ENCODE measurements at regions not wholly inside any gene's neighbourhood (a gene's known extent, or its start where the extent isn't known, plus 50 kb on each side); places are given as distances from the start of the nearest gene placed in this dataset.
"Not testable (repeated sequence)": the region's sequence is repeated elsewhere in the genome, so short reads cannot be mapped to it uniquely, and the experiment has no call there.

DNA sequence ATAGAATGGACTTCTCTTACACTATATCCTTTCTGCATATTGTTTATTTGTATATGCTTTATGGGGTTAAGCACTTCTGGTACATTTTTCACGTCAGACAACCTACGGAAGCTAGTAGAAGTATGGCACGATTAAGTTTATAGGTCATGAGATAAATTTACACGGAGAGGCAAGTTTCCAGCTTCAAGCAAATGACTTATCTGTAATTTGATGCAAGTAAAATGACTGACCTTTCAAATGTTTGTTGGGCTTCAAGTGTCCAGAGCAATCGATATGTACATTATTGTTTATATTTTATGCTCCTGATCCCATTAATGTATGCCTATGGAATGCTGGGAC, 97.5 kb upstream of the EFEMP1 start:
- DNase-seq (ENCODE audit: low spot score), result no peak

DNA sequence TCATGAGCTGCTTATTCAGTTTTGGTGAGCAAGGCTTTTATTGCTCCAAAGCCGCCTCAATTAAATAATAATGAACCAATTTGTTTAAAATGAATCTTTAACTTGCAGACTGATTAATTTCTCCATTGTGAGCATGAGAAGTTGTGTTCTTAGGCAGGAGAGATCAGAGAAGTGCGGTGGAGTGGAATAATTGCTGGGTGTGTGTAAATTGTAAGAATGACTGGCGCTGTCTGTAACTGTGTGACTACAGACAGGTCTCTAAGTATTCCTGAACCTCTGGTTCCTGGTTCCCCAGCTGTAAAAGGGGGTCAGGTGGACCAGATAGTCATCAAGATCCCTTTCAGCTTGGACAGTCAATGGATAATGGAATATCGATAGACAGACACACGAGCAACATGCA, 98.0 kb upstream of the EFEMP1 start:
- DNase-seq (ENCODE audit: low spot score), result no peak

DNA sequence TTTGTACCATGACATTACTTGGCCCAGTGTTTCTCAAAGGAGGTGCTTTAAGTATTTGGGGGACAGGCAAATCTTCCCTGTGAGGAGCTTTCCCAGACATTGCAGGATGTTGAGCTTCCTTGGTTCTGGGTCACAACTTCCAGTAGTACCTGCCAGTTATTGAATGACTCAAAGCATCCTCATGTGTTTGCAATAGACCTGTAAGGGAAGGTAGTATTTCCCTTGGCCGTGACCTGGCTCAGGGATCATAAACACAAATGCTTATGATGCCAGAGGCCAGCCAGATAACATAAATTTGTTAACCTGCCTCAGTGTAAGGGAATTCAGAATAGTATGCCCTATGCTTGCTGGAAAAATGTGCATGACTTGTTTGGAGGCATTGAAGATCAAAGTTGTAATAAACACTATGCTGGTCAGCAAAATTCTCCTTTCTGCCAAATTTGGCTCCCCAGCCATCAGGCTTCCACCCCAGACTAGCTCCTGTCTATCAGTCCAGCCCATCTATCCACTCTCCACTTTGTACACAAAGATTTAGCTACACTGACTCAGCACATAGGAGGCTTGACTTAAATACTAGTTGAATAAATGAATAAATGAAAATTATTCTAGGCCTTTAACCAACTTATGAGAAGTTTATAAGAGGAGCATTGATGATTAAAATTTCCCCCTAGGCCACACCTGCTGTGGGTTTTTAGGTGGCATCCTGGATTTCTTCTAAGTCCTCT, 102.0 kb upstream of the EFEMP1 start:
- no peak for DNase-seq (ENCODE audit: low spot score)

DNA sequence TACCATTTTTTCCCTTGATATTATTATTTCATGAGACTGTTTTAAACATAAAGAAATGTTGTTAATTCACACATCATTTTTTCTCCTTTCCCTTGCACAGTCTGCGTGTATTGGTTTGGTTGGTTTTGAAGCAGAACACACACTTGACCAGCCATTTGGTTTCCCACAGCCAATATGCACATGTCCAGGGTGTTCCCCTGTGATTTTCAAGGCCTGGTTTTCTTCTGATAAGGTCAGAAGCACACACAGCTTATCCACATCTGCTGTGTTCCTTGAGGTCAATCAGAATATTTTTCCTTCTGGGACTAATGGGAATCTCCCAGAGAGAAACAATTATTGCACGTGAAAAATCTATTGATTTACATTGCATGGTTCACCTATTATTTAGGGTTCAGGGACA, 103.2 kb upstream of the EFEMP1 start:
- no peak for DNase-seq (ENCODE audit: low spot score)

- DNase-seq (ENCODE audit: low spot score), result no peak
Measured at GRCh38 chr2:56030062-56030461, 106.5 kb upstream of the EFEMP1 start.

GRCh38 chr2:56030901-56031300, 107.3 kb upstream of the EFEMP1 start:
- no peak for DNase-seq (ENCODE audit: low spot score)

- no peak for DNase-seq (ENCODE audit: low spot score)
Measured at GRCh38 chr2:56034258-56034657, 110.7 kb upstream of the EFEMP1 start.

GRCh38 chr2:56040189-56040588, 116.6 kb upstream of the EFEMP1 start:
- DNase-seq (ENCODE audit: low spot score), result no peak

DNA sequence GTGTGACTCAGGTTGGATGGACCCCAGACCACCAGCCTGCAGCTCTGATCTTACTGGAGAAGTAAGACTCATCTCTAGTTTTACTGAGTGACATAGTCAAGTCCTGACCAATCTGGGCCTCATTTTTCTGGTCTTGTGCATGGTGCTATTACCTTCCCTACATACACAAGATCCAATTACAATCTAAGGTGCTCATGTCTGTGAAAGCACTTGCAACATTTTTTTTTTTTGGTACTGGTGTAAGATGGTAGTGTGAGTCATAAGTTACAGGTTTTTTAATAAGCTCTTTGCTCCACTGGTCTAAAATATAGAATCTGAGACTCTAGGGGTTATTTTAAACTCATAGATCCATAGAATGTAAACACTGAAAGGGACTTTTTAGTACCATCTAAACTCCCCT, 117.3 kb upstream of the EFEMP1 start:
- no peak for DNase-seq (ENCODE audit: low spot score)

- DNase-seq (ENCODE audit: low spot score), result no peak
Measured at GRCh38 chr2:56047136-56047535, 123.6 kb upstream of the EFEMP1 start.

- no peak for DNase-seq (ENCODE audit: low spot score)
Measured at GRCh38 chr2:56049233-56049845, 125.8 kb upstream of the EFEMP1 start.

- DNase-seq (ENCODE audit: low spot score), result no peak
Measured at GRCh38 chr2:56053679-56054078, 130.1 kb upstream of the EFEMP1 start.

GRCh38 chr2:56055405-56055804, 128.4 kb upstream of the CCDC85A start:
- no peak for DNase-seq (ENCODE audit: low spot score)

DNA sequence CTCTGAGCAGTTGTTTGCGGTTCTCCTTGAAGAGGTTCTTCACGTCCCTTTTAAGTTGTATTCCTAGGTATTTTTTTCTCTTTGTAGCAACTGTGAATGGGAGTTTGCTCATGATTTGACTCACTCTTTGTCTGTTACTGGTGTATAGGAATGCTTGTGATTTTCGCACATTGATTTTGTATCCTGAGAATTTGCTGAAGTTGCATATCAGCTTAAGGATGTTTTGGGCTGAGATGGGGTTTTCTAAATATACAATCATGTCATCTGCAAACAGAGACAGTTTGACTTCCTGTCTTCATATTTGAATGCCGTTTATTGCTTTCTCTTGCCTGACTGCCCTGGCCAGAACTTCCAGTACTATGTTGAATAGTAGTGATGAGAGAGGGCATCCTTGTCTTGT, 122.5 kb upstream of the CCDC85A start:
- not testable (repeated sequence) for DNase-seq (ENCODE audit: low spot score)

DNA sequence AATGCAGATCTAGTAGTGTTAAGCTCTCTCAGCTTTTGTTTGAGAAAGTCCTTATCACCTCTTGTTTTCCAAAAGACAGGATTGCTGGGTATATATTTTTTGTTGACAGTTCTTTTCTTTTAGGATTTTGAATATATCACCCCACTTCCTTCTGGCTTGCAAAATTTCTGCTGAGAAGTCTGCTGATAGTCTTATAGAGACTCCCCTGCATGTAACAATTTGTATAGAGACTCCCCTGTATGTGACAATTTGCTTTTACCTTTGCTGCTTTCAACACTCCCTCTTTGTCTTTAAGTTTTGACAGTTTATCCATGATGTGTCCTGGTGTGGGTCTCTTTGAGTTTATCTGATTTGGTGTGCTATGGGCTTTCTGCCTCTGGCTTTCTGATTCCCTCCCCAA, 115.0 kb upstream of the CCDC85A start:
- no peak for DNase-seq (ENCODE audit: low spot score)

DNA sequence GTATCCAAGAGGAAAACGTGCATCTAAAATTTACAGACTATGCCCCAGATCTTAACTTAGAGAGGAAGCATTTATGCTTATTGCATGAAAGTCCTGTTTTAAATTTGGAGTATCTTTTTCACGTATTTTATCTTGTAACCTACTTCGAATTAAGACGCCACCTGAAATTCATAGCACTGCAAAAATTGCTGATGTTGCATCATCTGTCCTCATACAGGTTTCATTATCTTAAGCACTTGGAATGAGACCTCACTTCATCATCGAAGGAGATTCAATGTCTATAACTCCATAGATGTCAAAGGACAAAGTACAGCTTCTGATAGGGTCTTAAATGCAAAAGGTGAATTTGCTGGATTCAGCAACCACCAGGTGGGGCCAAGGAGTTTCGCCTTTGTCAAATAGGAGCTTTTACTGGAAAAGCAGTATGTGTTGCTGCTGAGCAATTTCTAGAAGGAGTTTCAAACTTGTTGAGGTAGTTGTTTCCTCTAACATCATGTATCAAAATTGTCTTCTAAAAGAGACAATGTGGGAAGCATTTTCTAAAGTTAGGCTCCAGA, 106.4 kb upstream of the CCDC85A start:
- DNase-seq (ENCODE audit: low spot score), result no peak

GRCh38 chr2:56082665-56083064, 101.1 kb upstream of the CCDC85A start:
- DNase-seq (ENCODE audit: low spot score), result no peak

- DNase-seq (ENCODE audit: low spot score), result no peak
Measured at GRCh38 chr2:56084111-56084901, 99.5 kb upstream of the CCDC85A start.

DNA sequence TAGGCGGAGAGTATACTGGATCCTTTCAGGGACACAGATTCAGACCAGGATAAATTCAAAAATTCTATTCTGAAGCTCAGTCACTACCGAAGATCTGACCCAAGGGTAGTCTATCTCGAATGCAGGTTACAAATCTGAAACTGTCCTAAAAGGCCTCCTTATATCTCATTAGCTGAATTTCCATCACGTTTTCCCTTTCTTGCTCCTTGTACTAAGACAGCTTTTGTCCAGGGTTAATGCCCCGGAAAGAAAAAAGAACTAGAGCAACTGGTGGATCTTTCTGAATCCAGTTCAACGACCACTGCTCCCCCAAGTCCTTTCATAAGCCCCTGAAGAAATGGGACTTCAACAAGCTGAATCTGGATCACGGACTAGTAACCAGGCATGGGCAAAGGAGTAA, 97.5 kb upstream of the CCDC85A start:
- DNase-seq (ENCODE audit: low spot score), result no peak

- no peak for DNase-seq (ENCODE audit: low spot score)
Measured at GRCh38 chr2:56088411-56088810, 95.4 kb upstream of the CCDC85A start.

DNA sequence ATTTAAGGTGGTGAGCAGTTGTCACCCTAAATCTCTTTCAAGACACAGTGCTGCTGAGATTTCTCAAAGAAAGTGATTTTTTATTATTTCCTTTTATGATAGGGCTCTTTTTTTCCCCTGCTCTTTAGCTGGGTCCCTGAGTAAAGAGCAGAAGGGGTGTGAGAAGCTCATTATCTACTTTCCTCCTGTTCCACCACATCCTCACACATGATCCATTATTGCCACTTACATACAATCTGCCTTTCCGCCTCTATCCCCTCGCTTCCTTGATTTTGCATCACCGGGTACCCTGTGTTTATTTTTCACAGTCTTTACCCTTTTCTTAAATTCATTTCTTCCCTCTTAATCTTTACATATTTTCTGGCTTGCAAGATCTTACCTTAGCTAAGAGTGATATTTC, 93.9 kb upstream of the CCDC85A start:
- DNase-seq (ENCODE audit: low spot score), result no peak

DNA sequence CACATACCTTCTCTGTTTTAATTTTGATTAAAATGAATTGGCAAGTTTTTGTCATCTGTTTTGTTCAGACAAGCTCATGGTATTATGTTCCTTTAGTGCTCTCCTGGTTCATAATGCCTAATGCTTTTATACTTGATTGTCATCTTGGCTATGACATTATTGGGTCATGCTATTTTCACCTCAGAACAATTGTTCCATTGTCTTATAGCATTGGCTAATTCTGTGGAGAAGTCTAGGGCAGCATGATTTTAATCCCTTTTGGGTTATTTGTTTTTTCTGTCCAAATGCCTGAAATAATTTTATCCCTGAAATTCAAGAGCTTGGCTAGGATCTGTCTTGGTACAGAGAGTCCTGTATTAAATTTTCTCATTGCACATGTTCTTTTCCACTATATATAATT, 83.8 kb upstream of the CCDC85A start:
- DNase-seq (ENCODE audit: low spot score), result no peak

DNA sequence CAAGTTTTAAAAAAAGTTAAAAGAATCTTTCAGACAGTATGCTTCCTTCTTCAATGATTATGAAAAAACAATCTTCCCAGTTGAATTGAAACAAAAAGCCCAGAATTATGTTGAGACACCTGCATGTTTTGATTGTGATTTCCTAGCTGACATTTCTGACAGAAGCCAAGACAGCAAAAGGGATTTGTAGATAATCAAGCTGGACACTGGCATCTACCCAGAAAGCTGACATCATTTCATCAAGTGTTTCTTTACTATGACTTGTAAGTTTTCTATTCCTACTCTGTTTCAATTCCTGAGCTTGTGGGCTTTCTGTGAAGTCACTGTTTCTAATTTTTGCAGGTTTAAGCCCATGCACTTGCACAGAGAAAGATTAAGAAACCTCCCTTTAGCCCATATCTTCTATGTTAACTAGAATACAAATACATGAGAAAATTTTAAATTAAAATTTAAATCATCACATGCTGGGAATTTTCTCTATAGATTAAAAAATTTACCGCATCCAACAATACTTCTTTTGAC, 82.9 kb upstream of the CCDC85A start:
- DNase-seq (ENCODE audit: low spot score), result no peak
